GM21528 (cell line): ENCODE measurements at regions not wholly inside any gene's neighbourhood (a gene's known extent, or its start where the extent isn't known, plus 50 kb on each side); places are given as distances from the start of the nearest gene placed in this dataset.
"Not testable (repeated sequence)": the region's sequence is repeated elsewhere in the genome, so short reads cannot be mapped to it uniquely, and the experiment has no call there.

Source experiments
- ATAC-seq: cut with Tn5 transposase; IDR thresholded peaks from one replicate; pipeline ENCODE4 v1.9.1; 2021; ENCODE audit warnings: mild to moderate bottlenecking, moderate library complexity; ENCODE audit not compliant: unreplicated experiment, low FRiP score

DNA sequence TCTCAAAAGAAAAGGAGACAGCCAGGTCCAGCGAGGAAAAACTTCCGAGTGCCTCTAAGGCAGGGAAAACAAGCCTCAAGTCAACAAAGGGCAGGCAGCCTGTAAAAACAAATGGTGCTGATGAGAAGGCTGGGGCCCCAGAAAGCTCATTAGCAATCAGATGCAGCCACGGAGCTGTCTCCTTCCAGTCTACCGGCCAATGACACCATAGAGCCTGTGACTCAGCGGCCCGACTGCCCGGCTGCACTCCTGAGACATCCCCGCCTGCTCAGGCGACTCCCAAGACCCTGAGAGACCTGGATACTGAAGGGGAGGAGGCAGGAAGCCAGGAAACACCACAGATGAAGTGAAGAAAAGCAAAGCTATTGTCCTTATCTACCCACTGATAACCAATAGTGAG, 120.1 kb upstream of the HDDC2 start:
- no peak for ATAC-seq

DNA sequence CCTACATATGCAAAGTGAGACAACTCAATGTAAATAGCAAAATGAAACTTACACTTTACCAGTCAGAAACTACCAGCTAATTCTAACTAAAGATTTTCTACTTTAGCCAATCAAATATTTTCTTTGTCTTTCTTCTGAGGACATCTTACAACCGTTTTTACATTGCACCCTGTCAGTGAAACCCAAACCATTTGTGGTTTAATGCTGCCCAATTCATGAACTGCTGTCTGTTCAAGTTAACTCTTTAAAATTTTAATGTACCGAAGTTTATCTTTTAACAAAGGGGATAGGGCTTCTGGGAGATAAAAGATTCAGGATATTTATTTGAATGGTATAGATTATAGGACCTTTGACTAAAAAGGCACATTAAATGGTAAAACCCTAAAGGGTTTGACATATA, 121.3 kb upstream of the HDDC2 start:
- ATAC-seq = no peak

DNA sequence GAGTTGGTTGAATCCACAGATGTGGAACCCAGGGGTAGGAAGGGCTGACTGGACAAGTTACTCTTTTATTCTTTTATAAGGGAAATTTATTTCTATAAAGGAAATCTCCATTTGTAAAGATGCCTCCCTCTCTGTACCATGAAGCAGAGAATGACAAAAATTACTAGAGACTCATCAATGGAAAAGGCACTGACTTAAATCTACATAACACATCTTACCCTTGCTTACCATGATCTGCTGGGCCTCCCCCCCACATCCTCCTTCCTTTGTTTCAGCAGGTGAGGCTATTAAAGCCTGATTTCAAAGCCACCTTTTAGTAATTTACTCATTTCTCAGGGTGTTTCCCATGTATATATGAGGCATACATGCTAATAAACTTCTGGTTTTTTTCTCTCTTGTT, 130.2 kb upstream of the HDDC2 start:
- ATAC-seq = no peak

DNA sequence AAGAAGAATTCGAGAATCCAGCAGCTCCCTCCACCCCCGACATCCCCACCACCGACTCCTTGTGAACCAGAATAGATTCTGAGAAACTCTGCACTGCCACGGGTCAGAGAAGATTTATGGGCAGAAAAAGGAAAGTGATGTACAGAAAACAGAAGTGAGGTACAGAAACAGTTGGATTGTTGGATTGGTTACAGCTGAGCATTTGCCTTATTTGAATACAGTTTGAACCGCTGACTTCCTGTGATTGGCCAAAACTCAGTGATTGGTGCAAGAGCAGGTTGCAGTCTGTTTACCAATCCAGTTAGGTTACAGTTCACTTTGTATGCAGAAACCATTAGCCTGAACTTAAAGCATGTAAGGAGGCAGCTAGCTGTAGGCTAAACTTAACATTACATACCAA, 131.2 kb upstream of the HDDC2 start:
- ATAC-seq = no peak

DNA sequence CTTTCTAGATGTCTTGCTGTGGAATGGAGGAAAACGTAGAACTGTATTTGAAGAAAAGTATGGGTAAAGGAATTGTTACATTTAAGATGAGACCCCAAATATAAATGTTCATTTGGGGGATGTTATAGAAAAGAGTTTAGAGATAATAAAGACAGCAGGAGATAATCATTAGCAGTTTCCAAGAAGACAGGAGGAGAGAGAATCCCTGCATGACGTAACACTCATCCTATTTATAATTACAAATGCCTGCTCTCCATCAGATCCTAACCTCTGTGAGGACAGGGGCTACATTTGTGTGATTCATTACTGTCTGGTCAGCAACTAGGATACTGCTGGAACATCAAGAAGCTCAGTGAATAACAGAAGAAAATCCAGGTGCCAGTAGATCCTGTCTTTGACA, 133.0 kb upstream of the HDDC2 start:
- ATAC-seq = no peak

DNA sequence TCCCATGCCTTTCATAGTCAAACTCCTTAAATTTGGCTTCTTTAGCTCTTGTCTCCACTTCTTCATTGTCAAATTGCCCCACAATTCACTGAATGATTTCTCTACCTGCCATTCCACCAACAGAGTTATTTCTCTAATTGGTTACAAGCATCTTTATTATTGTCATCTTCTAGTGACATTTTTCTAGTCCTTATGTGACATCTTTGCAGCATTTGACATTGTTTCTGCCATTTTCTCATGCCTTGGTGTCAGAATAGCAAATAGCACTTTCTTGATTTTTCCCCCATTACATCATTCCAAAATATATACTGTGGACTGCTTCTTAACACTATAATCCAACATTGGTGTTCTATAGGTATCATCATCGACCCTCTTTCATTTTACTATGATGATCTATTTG, 137.7 kb upstream of the HDDC2 start:
- no peak for ATAC-seq

DNA sequence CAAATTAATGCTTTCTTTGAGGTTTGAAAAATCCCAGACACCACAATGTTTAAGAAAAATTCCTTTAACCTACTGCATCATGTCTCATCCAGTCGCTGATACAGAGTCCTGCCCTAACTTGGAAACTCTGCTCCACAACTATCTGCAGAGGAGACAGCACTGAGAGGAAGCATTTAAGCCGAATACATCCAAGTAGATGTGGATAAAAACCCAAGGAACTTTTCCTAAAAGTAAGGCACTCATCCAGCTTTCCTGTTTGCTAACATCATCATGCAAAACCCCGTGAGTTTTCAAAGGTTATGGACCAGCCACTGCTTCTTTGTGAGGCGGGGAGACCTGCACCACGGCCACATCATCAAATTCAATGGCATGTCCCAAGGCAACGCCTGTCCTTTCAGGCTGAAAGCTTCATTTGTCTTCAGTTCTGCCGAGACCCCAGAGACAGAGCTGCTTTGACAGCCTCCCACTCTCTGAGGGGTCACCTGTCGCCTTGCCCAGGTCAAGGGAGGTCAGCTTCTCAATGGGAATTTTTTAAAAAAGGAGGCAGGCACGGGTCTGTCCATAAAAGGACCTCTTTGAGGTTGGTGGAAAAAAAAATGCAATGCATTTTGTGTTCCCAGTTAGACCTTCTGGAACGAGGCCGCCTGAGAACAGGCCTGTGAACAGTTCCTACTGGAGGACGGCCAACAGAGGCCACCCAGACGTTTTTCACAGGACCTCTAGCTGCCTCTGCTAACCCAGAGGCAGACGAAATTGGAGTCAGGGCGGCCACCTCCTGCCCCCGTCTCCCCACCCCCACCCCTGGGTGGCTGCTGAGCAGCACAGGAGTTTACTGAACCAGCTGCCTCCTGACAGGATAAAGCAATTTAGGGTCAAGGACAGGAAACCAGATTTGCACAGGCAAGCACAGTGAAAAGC, 142.5 kb upstream of the HDDC2 start:
- ATAC-seq = no peak

DNA sequence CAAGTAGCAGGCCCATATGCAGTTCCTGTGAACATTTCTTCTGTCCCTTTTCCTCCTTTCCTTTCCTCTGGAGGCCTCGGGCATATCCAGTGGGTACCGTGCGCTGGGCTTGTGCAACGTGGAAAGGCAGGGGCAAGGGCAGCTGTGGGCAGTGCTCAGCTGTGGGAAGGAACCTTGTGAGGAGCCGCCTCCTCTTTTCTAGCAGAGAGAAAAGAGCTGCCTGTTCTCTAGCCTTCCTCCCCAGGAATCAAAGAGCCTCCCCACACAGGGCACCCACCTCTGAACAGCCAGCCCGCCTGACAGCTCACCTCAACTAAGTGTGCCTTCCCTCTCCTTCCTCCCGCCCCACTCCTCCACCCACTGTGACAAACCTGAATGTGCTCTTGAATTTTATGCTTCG, 143.3 kb upstream of the HDDC2 start:
- no peak for ATAC-seq

DNA sequence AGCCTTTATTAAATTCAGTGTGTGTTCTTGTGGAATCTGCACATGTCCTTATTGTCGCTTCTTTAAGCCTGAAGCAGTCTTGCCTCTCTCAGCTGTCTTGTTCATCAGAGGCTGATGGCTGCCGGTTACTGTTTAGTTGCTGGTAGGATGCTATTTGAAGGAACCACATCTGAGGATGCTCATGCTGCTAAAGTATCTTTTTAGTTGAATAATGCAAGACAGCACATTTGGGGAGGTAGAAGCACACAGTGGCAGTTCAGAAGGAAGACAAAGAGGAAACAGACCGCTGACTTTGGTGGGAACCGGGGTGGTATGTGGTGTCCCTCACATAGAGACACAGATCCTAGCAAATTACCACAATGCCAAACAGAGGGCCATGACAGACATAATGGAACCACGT, 144.2 kb upstream of the HDDC2 start:
- no peak for ATAC-seq

DNA sequence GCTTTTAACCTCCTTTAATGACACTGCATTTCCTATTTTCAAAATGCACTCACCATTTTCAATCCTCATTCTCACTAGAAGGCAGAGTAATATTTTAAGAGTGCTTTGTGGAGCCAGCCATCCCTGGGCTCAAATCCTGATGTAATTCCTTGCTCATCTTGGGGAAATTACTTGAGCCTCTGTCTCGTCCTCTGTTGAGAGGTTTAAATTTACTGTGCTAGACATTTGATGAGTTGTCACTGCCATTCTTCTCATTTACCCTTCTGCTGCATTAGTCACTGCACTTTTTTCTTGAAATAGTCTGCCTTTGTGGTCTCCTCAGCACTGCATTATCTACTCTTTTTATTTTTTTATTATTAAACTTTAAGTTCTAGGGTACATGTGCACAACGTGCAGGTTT, 150.0 kb upstream of the HDDC2 start:
- ATAC-seq = no peak

DNA sequence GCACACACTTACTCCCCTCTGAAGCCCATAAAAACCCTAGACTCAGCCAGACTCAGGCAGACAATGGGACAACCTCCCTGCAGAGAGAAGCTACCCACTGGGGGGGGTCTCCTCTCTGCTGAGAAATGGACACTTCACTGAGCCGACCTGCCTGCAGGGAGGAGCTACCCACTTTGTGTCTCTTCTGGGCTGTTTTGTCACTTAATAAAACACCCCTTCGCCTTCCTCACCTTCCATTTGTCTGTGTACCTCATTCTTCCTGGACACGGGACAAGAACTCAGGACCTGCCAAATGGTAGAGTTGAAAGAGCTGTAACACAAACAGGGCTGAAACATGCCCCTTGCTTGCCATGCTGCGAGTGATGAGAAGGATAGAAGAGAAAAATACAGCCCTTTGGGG, 151.7 kb upstream of the HDDC2 start:
- ATAC-seq = no peak

DNA sequence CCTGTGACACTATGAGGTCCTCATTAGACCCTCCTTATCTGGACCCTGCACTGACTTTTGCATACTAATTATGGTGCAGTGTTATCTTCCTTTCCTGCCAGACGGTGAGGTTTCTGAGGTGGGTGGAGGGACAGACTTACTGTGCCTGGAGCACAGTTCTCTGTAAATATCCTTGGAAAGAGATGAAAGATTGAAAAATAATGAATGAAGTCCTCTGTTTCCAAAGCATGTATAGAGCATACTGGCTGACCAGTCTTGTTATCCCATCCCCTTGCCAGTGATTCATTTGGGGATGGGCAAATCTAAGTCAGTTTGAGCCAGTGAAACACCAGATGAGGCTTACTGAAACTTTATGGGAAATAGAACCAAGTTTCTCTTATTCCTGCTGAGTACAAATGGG, 152.6 kb upstream of the HDDC2 start:
- no peak for ATAC-seq

DNA sequence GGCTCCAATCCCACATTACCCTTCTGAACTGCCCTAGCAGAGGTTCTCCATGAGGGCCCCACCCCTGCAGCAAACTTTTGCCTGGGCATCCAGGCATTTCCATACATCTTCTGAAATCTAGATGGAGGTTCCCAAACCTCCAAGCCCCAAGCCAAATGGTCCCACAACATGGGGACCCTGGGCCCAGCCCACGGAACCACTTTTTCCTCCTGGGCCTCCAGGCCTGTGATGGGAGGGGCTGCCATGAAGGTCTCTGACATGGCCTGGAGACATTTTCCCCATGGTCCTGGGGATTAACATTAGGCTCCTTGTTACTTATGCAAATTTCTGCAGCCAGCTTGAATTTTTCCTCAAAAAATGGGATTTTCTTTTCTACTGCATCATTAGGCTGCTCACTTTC, 156.7 kb upstream of the HDDC2 start:
- ATAC-seq = not testable (repeated sequence)

DNA sequence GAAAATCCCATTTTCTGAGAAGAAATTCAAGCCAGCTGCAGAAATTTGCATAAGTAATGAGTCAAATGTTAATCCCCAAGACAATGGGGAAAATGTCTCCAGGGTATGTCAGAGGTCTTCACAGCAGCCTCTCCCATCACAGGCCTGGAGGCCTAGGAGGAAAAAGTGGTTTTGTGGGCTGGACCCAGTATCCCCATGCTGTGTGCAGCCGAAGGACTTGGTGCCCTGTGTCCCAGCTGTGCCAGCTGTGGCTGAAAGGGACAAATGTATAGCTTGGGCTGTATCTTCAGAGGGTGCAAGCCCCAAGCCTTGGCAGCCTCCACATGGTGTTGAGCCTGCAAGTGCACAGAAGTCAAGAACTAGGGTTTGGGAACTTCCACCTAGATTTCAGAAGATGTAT, 163.6 kb upstream of the HDDC2 start:
- ATAC-seq = not testable (repeated sequence)

DNA sequence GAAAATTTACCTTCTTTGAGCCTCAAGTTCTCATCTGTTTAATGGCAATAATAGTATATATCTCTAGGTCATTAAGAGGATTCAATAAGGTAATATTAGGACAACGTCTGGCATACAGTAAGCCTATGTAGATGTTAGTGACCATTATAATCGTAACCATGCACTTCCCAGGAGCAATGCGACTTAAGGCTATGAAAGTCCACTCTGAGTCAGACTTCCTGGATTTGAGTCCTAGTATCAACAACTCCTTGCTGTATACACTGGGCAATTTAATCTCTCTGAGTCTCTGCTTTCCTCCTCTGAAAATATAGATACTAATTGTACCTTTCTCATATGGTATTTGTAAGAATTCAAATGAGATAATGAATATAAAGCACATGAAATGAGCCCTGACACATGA, 168.1 kb upstream of the HDDC2 start:
- no peak for ATAC-seq

DNA sequence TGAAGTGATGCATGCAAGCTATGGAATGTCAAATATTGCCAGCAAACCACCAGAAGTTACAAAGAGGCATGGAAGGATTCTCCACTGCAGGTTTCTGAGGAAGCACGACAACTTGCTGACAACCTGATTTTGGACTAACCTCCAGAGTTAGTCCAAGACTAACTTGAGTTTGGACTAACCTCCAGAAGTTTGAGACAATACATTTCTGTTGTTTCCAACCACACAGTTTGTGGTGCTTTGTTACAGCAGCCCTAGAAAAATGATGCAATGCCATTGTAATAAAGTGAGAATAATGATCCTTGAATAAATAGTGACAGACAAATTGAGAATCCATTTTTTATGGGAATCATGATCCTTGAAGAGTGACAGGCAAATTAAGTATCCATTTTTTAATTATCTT, 169.9 kb upstream of the HDDC2 start:
- ATAC-seq = no peak

DNA sequence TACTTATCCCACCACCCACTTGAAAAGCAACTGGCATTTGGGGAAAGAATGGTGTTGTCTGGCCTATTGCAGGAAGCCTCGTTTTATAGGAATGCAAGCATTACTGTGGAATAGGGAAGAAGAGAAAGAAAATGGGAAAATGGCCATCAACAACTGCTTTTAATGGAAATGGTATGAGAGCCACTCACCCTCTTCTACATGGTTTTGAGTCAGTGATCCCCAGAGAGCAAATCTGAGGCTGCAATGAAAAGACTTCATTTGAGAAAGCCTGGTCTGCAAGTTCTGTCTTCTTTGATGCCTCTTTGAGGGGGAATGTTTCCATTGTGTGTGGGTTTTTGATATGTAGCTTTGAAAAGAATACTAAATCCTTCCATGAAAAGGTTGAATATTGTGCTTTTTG, 172.3 kb upstream of the HDDC2 start:
- no peak for ATAC-seq

DNA sequence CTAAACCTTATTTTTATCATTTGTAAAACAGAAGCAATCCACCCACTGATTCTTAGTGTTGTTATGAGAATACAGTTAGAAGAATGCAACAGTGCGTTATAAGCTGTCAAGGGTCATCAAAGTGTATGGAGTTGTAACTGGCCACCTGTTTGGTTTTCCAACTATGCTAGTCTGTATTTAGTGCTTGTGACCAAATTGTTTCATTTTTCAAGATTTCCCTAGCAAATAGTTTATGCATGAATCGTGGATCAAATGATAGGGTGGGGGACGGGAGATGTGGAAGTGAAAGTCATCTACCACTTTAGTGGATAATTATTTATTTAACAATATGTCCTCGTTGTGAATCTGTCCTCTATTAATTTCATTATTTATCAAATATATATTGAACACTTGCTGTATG, 175.4 kb upstream of the HDDC2 start:
- no peak for ATAC-seq

DNA sequence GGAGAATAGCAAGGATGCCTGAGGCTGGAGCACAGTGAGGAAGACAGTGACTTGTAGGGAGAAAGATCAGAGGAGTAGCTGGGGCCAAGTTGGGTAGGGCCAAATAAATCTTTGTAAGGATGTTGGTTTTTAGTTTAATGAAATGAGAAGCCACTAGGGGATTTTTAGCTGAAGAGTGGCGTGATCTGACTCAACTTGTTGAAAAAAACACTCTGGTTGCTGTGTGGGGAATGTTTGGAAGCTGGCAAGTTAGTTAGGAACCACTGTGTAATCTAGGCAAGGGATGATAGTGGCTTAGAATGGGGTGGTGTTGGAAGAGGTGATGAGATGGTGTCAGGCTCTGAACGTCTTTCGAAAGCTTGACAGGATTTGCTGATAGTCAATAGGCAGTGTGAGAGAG, 176.1 kb upstream of the HDDC2 start:
- no peak for ATAC-seq

DNA sequence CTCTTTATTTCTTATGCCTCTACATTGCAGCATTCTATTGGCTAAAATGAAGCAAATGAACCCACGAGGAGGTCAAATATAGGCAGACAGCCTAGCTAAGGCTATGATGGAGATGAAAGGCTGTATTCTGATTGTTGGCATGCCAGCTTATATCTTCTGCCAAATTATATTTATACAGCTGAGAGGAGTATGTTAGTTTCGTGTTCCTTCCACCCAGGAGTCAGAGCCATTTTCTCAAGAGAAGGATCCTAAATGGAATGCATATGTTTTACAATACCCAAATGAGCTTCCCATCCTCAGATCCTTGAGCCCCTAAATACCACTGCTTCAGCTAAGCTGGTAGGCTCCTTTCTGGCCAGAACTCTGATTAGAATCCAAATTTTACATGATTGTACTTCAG, 178.4 kb upstream of the HDDC2 start:
- ATAC-seq = no peak

DNA sequence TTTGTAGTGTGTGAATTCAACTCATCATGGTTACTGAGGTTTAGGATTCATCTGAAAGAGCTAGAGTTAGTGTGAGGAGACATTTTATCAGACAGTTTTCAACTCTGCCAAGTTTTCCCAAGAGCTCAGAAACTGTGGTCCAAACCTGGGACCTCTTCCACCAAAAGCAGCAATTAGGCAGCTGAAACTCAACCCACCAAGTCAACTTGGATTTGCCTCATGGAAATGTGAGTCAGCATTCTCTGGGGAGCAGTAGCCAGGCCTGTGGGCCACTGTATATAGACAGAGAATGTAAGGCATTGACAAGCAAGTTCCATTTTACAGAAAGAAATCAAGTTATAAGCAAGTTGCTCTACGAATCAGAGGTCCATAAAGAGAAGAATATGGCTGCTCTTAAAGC, 178.8 kb upstream of the HDDC2 start:
- no peak for ATAC-seq

DNA sequence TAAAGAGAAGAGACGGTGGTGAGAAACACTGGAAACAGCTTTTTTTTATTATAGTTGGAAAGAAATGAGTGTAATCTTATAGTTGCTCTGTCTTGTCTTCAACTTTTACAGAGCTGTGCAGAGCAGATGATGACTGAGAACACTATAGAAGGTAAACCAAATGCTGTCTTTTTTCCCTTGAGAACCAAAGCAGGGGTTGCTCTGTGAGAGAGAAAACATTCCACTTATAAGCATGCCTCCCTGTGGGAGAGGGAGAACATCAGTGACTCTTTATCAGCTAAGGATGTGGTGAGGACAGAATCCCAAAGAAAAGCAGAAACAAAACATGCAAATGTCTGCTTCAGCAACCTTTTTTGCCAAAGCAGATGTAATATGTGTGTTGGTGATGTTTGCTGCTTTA, 179.3 kb upstream of the HDDC2 start:
- ATAC-seq = no peak

DNA sequence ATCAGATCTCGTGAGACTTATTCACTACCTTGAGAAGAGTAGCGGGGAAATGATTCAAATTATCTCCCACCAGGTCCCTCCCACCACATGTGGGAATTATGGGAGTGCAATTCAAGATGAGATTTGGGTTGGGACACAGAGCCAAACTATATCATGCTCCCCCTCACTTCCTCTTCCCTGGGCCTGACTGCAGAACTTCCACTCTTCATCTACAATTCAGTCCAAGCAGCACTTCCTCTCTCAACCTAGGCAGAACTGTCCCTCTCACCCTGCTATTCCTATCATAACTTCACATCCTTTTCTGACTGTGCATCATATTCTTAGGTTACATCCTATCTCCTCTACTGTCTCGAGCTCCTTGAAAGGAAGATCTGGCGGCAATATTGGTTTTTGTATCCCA, 184.0 kb upstream of the HDDC2 start:
- no peak for ATAC-seq
